Keratinocyte (primary cell): ENCODE measurements at regions not wholly inside any gene's neighbourhood (a gene's known extent, or its start where the extent isn't known, plus 50 kb on each side); places are given as distances from the start of the nearest gene placed in this dataset.

ENCODE experiments used
- EZH2 ChIP-seq: IDR thresholded peaks from one replicate; pipeline ENCODE4 v1.6.1; 2012; ENCODE audit warnings: inconsistent platforms, mild to moderate bottlenecking, low read length, moderate library complexity
- TF ChIP-seq, protein P1 (sequence below), 3 experiments: IDR thresholded peaks in 1 of 3; conservative IDR thresholded peaks in 1 of 3; optimal IDR thresholded peaks in 1 of 3; 2 replicates in 2 of 3; 3 replicates in 1 of 3; pipeline versions ENCODE3 to v1.5.1; 2011; ENCODE audit warnings: low read length in 3 of 3, mild to moderate bottlenecking in 3 of 3, moderate library complexity in 2 of 3, control low read depth in 1 of 3, inconsistent platforms in 1 of 3; ENCODE audit not compliant: insufficient read depth in 2 of 3; ENCODE audit errors: extremely low read depth in 1 of 3

DNA sequence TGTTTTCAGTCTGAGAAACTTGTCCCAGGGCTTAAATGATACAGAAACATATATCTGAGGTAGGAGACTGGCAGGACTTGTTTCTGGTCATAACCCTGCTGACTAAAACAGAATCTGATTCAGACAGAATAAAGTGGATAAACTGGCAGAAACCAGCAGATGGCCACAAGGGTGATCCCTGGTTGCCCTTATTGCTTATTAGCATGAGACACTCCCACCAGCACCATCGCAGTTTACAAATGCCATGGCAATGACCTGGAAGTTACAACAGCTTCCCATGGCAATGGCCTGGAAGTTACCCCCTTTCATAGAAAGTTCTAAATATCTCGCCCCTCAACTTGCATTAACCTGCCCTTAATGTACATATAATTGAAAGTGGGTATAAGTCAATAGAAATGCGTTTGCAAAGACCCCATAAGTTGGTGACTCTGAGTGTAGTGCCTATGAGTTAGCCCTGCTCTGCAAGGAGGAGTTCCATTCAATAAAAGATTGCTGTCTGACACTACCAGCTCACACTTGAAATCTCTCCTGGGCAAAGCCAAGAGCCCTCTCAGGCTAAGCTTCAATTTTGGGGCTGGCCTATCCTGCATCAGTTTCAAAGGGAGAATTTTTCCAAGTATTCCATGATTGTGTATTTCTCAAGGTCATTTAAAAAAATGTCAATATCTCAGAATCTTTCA, 52.9 kb upstream of the PAGE5 start:
- TF ChIP-seq, protein P1, sequence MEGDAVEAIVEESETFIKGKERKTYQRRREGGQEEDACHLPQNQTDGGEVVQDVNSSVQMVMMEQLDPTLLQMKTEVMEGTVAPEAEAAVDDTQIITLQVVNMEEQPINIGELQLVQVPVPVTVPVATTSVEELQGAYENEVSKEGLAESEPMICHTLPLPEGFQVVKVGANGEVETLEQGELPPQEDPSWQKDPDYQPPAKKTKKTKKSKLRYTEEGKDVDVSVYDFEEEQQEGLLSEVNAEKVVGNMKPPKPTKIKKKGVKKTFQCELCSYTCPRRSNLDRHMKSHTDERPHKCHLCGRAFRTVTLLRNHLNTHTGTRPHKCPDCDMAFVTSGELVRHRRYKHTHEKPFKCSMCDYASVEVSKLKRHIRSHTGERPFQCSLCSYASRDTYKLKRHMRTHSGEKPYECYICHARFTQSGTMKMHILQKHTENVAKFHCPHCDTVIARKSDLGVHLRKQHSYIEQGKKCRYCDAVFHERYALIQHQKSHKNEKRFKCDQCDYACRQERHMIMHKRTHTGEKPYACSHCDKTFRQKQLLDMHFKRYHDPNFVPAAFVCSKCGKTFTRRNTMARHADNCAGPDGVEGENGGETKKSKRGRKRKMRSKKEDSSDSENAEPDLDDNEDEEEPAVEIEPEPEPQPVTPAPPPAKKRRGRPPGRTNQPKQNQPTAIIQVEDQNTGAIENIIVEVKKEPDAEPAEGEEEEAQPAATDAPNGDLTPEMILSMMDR (optimal IDR thresholded peaks at IDR 0.05 in 1 of 3, IDR thresholded peaks at IDR 0.05 in 1 of 3, conservative IDR thresholded peaks at IDR 0.05 in 1 of 3; ENCODE audit: extremely low read depth in 1 of 3, insufficient read depth in 2 of 3, low read length in 3 of 3): no peak
- TF ChIP-seq EZH2: no peak
